HPDE6-E6E7 (cell line): ENCODE measurements at regions not wholly inside any gene's neighbourhood (a gene's known extent, or its start where the extent isn't known, plus 50 kb on each side); places are given as distances from the start of the nearest gene placed in this dataset.

Experiments used
- DNase-seq: peaks from one replicate; pipeline ENCODE4 v3.0.0; 2011; ENCODE audit warnings: missing footprints; ENCODE audit errors: extremely low spot score

DNA sequence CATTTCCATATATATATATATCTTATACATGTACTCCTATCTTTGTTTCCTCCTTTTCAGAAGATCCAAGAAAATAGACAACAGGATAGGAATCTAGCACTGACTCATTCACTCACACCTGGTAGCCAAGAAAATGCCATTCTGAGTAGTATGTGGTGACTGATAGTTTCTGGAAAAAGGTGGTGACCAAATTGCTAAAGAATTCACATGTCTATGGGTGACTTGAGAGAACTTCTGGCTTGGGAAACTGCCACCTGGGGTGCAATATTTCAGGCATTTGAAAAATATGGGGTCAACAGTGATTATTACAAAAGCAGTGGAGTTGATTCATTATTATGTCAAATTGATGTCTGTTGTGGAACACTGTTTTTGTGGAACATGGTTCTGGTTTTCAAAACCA is 605.1 kb downstream of the PCDH18 start:
- peak; percentile 48 for DNase-seq

DNA sequence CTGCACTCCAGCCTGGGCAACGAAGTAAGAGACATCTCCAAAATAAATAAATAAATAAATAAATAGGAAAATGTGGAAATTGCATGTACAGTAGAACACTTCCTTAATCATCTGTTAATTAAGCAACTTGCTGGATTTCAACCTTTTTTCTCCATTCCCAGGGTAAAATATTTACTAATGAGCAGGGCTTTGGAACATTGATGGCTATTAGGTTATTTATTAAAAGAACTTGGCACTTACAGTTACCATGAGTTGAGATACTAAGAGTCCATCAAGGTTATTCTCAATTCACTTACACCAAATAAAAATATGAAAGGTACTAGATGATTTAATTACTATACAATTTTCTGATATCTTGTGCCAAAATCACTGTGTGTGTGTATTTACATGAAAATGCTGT is 607.1 kb downstream of the PCDH18 start:
- no peak for DNase-seq

GRCh38 chr4:136922066-136922465 is 610.2 kb downstream of the PCDH18 start:
- no peak for DNase-seq

DNA sequence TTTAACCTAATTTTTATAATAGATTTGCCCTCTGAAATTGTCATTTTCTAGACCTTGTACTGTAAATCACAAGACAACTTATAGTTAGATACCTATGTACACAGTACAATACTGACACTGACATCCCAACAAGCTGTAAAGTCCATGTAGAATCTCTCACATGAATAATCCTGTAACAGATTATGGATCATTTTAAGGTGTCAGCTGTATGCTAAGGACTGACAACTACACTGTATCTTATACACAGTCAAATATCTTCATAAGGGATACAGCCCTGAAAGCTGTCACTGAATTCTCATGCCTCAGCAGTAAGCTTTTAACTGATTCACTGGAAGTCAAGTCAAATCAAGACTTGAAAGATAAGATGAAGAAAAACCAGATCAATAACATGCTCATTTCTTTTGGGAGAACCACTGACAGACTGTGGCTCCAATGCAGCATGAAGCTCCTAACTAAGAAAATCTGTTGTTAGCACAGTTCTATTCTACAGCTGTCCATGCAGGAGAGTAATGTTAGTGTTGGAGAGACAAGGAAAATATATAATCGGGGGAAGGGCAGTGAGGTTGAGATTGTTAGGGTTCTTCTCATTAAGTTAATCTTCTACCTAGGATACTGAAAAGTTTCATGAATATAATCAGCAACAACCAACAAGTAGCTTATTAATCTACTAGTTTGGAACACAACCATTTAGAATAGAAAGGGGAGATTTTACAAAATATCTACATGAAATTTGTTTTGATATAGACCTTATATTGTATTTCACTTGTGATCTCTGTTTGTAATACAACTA is 612.0 kb downstream of the PCDH18 start:
- no peak for DNase-seq

- DNase-seq = no peak
Measured at GRCh38 chr4:136918772-136919171, 613.5 kb downstream of the PCDH18 start.

DNA sequence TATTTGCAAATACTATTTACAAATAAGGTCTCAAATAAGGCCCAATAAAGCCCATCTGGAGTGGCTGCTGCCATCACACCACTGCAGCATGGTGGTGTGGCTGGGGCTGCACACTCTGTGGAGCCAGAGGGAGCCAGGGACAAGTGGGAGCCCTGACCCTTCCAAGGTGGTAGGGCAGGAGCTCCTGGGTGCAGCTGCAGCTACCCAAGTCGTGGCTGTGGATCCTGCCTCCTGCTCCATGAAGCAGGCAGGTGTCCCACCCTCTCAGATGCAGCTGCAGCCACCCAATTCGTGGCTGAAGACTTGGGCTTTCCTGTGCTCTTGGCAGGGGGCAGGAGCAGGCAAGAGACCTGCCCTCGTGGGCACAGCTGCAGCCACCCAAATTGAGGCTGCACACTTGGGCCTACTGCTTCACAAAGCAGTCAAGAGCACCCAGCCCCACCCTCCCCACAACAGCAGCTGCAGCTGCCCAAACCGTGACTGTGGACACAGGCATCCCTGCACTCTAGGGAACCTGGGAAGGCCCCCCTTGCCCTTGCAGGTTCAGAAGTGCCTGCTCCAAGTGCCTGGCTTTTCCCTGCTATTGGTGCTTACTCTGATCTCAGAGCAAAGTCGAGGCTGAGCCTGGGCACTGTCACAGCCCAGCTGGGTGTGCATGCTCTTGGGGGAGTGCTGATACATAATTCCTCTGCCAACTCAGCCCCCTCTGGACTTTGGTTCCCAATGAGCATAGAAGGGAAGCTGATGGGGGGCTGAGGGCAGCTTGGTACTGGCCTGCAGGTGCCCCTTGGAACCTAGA is 614.8 kb downstream of the PCDH18 start:
- DNase-seq = no peak

DNA sequence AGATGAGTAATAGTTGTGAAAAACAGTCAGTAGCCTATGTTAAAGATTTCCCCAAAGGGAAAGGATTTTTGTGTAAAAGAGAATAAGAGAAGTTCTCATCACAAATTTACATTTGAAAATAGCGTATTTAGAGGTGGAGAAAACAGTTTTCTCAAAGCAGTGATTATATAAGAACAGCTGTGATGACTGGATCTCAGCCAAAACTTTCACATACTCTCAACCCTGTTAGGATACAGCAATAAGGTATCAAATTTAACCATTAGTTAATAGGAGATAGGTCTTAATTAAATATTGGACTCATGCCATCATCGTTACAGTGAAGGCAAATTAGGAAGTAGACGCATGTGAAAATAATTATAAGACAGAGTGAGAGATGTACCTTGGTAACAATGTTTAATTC is 622.7 kb downstream of the PCDH18 start:
- no peak for DNase-seq

GRCh38 chr4:136908122-136908521 is 624.2 kb downstream of the PCDH18 start:
- DNase-seq = no peak

DNA sequence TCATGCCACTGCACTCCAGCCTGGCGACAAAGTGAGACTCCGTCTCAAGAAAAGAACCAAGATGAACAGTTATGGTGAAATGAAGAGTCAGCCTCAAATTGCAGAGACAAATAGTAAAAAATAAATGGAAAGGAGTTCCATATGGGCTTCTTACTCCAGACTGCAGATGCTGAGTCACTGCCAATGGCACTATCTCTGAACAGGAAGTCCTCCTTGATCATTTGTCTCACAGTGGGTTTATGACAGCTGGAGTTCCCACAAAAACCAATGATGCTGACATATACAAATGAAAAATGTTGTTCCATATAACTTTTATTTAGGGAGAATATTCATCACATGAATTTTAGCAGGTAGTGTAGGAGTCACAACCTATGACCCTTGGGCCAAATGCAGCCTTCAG is 631.6 kb downstream of the PCDH18 start:
- no peak for DNase-seq

DNA sequence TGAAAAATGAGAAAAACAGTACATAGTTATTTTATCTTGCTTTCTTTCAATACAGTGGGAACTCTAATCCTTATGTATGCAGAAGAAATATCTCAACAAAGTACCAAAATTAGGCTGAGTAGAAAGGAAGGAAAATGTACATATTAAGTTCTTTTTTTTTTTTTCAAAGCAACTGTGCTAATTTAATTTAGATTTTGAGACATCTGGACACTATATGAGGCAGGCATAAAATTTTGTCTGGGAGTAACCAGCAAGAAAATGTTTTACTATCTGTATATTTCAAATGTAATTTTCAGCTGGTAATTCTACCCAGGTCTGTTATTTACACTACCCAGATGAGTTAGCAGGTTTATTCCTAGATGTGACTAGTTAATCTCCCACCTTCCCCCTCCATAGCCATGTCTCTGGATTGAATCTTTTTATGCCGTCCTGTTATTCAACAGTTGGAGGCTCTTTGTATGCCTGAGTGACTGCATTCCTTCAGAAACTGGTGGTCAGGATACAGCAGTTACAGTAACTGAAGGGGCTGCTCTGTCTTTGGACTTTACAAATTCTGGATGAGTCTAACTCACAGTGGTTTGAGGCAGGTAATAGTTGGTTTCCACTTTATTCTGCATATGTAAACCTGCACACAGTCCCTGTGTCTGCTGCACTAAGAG is 633.6 kb downstream of the PCDH18 start:
- DNase-seq = no peak

GRCh38 chr4:136893573-136893972 is 638.7 kb downstream of the PCDH18 start:
- DNase-seq = no peak

GRCh38 chr4:136881666-136882065 is 650.6 kb downstream of the PCDH18 start:
- DNase-seq = no peak

- DNase-seq = no peak
Measured at GRCh38 chr4:136873555-136873954, 658.7 kb downstream of the PCDH18 start.

GRCh38 chr4:136867465-136867864 is 664.8 kb downstream of the PCDH18 start:
- no peak for DNase-seq

DNA sequence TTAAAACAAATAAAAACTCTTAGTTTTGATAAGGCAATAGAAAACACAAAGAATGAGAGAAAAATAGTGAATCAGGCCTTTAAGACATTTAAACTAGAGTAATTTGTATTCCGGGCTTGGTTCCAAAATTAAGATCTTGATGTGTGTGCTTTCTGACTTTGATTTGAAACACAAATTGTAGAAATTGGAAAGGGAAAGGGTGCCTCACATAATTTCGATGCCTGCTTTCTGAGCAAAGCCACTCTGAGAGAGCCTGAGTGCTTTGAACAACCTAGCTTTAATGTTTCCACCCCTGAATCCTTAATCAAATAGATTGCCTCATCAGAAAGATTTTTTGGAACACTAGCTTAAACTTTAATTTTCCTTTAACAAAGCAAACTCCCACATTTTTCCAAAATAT is 666.8 kb downstream of the PCDH18 start:
- DNase-seq = no peak

DNA sequence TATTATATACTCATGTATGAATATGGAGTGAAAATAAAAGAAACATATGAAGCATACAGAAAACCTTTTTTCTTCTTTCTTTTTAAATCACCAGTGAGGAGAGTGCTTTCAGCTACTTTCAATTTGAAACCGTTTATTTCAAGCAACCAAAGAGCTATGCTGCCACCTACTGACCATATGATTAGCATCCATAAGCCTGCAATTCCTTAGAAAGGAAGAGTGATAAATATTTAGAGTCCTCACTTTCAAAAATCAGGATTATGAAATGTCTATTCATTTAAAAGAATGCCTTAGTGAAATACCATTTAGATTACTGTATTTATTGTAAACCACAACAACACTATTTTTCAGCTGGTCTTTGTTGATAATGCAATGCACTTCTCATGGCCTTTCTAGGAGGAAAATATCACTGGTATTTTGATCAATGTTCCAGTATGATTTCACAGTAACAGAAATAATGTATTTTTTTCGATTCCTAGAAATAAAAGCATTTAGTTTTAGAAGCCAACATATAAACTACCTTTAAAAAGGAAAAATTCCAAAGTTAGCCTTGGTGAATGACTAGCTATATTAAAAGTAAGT is 667.6 kb downstream of the PCDH18 start:
- no peak for DNase-seq

GRCh38 chr4:136863756-136864155 is 668.5 kb downstream of the PCDH18 start:
- DNase-seq = no peak

GRCh38 chr4:136862653-136863052 is 669.6 kb downstream of the PCDH18 start:
- DNase-seq = no peak

DNA sequence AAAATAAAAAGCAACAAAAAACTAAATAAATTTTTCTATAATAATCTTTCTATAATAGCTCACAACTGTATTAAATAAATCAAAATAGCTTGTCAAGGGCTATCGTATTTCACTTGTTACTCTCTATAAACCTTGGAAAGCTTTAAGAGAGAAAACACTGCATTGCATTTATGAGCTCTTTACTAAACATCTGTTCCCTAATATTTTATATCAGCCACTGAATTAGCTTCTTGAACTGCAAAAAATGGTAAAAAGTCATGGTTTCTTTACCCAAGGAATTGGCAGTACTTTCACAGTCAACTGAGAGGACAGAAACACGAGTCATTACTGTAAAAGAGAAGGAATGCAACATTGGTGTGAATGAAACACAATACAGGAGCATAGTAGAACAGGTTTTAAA is 671.2 kb downstream of the PCDH18 start:
- DNase-seq = no peak

DNA sequence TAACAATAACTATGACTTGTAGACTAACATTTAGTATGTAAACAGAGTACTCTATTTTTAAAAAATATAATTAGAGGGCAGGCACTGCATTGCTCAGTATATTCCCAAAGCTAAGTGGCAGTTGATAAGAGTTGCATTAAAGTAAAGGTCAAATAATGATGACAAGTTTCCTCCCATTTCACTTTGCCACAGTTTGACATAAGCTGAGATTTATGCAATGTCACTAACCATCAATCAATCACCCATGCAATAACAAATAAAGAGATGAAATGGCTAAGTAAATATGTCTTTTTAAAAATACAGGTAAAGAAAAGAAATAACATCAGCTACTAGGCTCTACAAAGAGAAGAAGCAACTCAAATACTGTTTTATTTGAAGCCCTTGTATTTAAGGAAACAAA is 673.4 kb downstream of the PCDH18 start:
- no peak for DNase-seq

DNA sequence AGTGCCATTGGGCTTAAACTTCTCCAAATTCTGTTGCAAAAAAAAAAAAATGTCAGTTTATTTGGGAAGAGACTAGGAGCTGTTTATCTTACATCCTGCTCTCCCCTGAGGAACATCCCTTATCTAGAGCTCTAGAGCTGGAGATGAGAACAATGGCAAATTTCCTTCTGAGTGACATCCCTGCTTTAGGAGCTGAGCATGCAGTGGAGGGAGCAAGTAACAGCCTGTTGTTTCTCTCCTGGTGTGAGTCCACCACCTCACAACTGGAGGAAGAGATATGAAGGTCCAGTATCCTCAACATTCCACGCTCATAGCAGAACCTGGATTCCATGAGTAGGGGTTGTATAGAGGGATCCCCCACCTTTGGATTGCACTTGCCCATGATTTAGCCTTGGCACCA is 676.4 kb downstream of the PCDH18 start:
- no peak for DNase-seq

GRCh38 chr4:136850446-136850845 is 681.8 kb downstream of the PCDH18 start:
- DNase-seq = no peak
